GM23338 (cell line): ENCODE measurements at regions not wholly inside any gene's neighbourhood (a gene's known extent, or its start where the extent isn't known, plus 50 kb on each side); places are given as distances from the start of the nearest gene placed in this dataset.

Experiments
- ATAC-seq: fragments of 200-7000 bp; cut with Tn5 transposase; 3 replicates; pipeline ENCODE4 v1.9.1; 2020
- DNase-seq: peaks from one replicate; pipeline ENCODE4 v3.0.0-alpha.2; 2015; ENCODE audit warnings: low spot score
- H2AFZ ChIP-seq: fragments of 200-600 bp; sonication (generic); 2 replicates; pipeline ENCODE4 v1.8.0; 2016; ENCODE audit warnings: antibody characterized with exemption, mild to moderate bottlenecking, moderate library complexity
- H3F3A ChIP-seq: fragments of 200-600 bp; sonication (generic); replicated peaks from 2 replicates; pipeline ENCODE4 v1.8.0; 2017; ENCODE audit warnings: antibody characterized with exemption, mixed run types, low read depth
- H3K27ac ChIP-seq: fragments of 200-600 bp; sonication (generic); 2 replicates; pipeline ENCODE4 v1.6.1; 2016; ENCODE audit warnings: low read depth
- H3K27me3 ChIP-seq: fragments of 200-600 bp; sonication (generic); 2 replicates; pipeline ENCODE4 v1.8.0; 2016; ENCODE audit warnings: mild to moderate bottlenecking, mixed run types, moderate library complexity; ENCODE audit not compliant: insufficient read depth
- H3K36me3 ChIP-seq: fragments of 200-600 bp; sonication (generic); 2 replicates; pipeline ENCODE4 v1.8.0; 2016; ENCODE audit warnings: mild to moderate bottlenecking; ENCODE audit not compliant: insufficient read depth
- H3K4me1 ChIP-seq: fragments of 200-600 bp; sonication (generic); 2 replicates; pipeline ENCODE4 v1.8.0; 2016; ENCODE audit warnings: mild to moderate bottlenecking, moderate library complexity; ENCODE audit not compliant: insufficient read depth
- H3K4me2 ChIP-seq: fragments of 200-600 bp; sonication (generic); 2 replicates; pipeline ENCODE4 v1.7.1; 2017; ENCODE audit warnings: mixed run types
- H3K4me3 ChIP-seq: fragments of 200-600 bp; sonication (generic); 2 replicates; pipeline ENCODE4 v1.6.1; 2016; ENCODE audit warnings: mixed run types
- H3K79me2 ChIP-seq: fragments of 200-600 bp; sonication (generic); replicated peaks from 2 replicates; pipeline ENCODE4 v1.8.0; 2017; ENCODE audit warnings: mild to moderate bottlenecking; ENCODE audit not compliant: insufficient read depth
- H3K9me2 ChIP-seq: fragments of 200-600 bp; sonication (generic); 2 replicates; pipeline ENCODE4 v1.8.0; 2017; ENCODE audit not compliant: insufficient read depth
- H4K20me1 ChIP-seq: fragments of 200-600 bp; sonication (generic); replicated peaks from 2 replicates; pipeline ENCODE4 v1.8.0; 2017; ENCODE audit warnings: mild to moderate bottlenecking; ENCODE audit not compliant: insufficient read depth
- H3K27ac Mint-ChIP-seq: 2 replicates; pipeline ENCODE4 v1.8.0; 2020; ENCODE audit warnings: inconsistent platforms, mild to moderate bottlenecking, moderate library complexity, mixed read lengths
- H3K27me3 Mint-ChIP-seq: 3 replicates; pipeline ENCODE4 v1.8.0; 2022; ENCODE audit warnings: low read depth, mild to moderate bottlenecking, moderate library complexity, mixed read lengths, inconsistent platforms; ENCODE audit not compliant: insufficient read depth, poor library complexity
- H3K36me3 Mint-ChIP-seq: 3 replicates; pipeline ENCODE4 v1.8.0; 2021; ENCODE audit warnings: low read depth, mild to moderate bottlenecking, inconsistent platforms, moderate library complexity, mixed read lengths
- H3K4me1 Mint-ChIP-seq: 3 replicates; pipeline ENCODE4 v1.8.0; 2020; ENCODE audit warnings: mild to moderate bottlenecking, inconsistent platforms, mixed read lengths
- H3K4me3 Mint-ChIP-seq: 3 replicates; pipeline ENCODE4 v1.8.0; 2021; ENCODE audit warnings: moderate library complexity, mild to moderate bottlenecking, inconsistent platforms, mixed read lengths
- H3K9me3 Mint-ChIP-seq: 3 replicates; pipeline ENCODE4 v1.8.0; 2020; ENCODE audit warnings: moderate library complexity, mild to moderate bottlenecking, inconsistent platforms, mixed read lengths
- CREB1 ChIP-seq: fragments of 250-450 bp; sonication (Bioruptor Pico); IDR thresholded peaks from 2 replicates; pipeline ENCODE4 v1.5.0; 2020; ENCODE audit warnings: low read depth, mild to moderate bottlenecking, moderate library complexity
- CTCF ChIP-seq, 2 experiments: fragments of 200-600 bp in 1 of 2; sonication (generic) in 1 of 2; conservative IDR thresholded peaks; 2 replicates each; pipeline versions ENCODE4 v1.5.1 to v1.6.1; 2016 to 2017; ENCODE audit warnings: antibody characterized with exemption in 2 of 2, low read depth in 2 of 2, mild to moderate bottlenecking in 2 of 2, moderate library complexity in 1 of 2
- EZH2 ChIP-seq: fragments of 200-600 bp; sonication (generic); IDR thresholded peaks from one replicate; pipeline ENCODE4 v1.8.0; 2017; ENCODE audit warnings: antibody characterized with exemption, mild to moderate bottlenecking, low read depth; ENCODE audit not compliant: unreplicated experiment
- NANOG ChIP-seq: IDR thresholded peaks from 2 replicates; pipeline ENCODE4 v1.6.1; 2016; ENCODE audit warnings: antibody characterized with exemption, borderline replicate concordance
- POLR2AphosphoS5 ChIP-seq: IDR thresholded peaks from 2 replicates; pipeline ENCODE4 v1.6.1; 2016; ENCODE audit warnings: antibody characterized with exemption, low read depth
- STAT1 ChIP-seq: IDR thresholded peaks from one replicate; pipeline ENCODE4 v1.6.1; 2016; ENCODE audit warnings: antibody characterized with exemption; ENCODE audit not compliant: unreplicated experiment
- ZNF462 ChIP-seq: fragments of 250-450 bp; sonication (Bioruptor Pico); IDR thresholded peaks from 2 replicates; pipeline ENCODE4 v1.5.0; 2020; ENCODE audit warnings: mild to moderate bottlenecking, moderate library complexity
- TF ChIP-seq, protein P1 (sequence below): IDR thresholded peaks from 2 replicates; pipeline ENCODE4 v1.6.1; 2016; ENCODE audit warnings: antibody characterized with exemption

DNA sequence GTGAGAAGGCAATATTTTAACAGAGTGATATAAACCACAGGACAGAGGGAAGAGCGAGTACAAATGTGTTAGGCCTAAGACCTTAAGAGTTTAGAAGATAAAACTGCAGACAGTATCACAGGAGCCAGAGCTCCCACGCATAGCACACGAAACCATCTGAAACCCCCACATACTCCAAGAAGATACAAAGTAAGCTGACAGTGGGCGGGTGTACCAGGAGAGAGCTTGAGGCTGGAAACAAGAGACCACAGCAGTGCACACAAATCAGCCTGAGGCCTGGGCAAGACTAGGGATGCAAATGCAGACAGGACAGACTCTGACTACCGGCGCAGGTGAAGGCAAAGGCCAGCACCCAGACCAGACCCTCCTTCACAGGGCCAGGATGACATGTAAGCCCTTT is 54.1 kb upstream of the ARHGAP24 start (continued):
- TF ChIP-seq ZNF462: no peak
- TF ChIP-seq, protein P1, sequence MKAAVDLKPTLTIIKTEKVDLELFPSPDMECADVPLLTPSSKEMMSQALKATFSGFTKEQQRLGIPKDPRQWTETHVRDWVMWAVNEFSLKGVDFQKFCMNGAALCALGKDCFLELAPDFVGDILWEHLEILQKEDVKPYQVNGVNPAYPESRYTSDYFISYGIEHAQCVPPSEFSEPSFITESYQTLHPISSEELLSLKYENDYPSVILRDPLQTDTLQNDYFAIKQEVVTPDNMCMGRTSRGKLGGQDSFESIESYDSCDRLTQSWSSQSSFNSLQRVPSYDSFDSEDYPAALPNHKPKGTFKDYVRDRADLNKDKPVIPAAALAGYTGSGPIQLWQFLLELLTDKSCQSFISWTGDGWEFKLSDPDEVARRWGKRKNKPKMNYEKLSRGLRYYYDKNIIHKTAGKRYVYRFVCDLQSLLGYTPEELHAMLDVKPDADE: no peak
- no peak for TF ChIP-seq CREB1 (CRISPR knock-in tag)
- no peak for TF ChIP-seq STAT1

DNA sequence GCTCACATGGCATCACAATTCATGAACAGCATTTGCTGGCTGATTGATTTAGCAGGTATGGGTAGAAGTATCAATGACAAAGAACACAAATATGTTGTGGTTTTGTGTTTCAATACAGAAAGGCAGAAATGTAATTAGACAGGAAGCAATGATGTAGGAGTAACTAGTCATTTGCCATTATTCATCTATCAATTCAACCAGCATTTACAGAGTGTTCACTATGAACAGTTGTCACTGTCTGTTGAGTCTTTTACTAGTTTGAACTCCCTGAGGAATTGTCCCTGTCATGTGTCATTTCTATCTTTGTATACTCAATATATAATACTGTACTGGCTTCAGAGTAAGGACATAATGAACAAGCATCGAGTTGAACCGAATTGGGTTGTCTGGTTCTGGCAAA is 51.5 kb upstream of the ARHGAP24 start:
- H2AFZ ChIP-seq: no peak overlapping the region
- H3K9me2 ChIP-seq: no peaks in the 10 kb centered on the region; the same call in 1 of the 2 replicates
- no peak overlapping the region for H3K27ac ChIP-seq
- no peaks in the 10 kb centered on the region for H3K9me3 Mint-ChIP-seq
- no peaks in the 10 kb centered on the region for H4K20me1 ChIP-seq
- no peaks in the 10 kb centered on the region for H3K27me3 ChIP-seq
- no peak overlapping the region for H3K27ac Mint-ChIP-seq
- H3K4me3 Mint-ChIP-seq: no peak overlapping the region
- no peaks in the 10 kb centered on the region for H3F3A ChIP-seq
- H3K4me1 ChIP-seq: 0 out of 2 replicates have a peak, but pooled peaks cover 8% of the 10 kb centered on the region
- H3K4me2 ChIP-seq: no peak overlapping the region
- DNase-seq (no peak), ATAC-seq (no peak)
- H3K36me3 ChIP-seq: no peaks in the 10 kb centered on the region
- H3K79me2 ChIP-seq: no peaks in the 10 kb centered on the region
- peaks cover 5% of the 10 kb centered on the region for H3K27me3 Mint-ChIP-seq
- peaks cover 8% of the 10 kb centered on the region; the same call in 2 of the 3 replicates for H3K4me1 Mint-ChIP-seq
- H3K36me3 Mint-ChIP-seq: no peaks in the 10 kb centered on the region
- no peak overlapping the region for H3K4me3 ChIP-seq
- TF ChIP-seq EZH2: no peak
- no peak for TF ChIP-seq CTCF (conservative IDR thresholded peaks at IDR 0.05; ENCODE audit: low read depth in 2 of 2)
- TF ChIP-seq POLR2AphosphoS5: no peak
- TF ChIP-seq CREB1 (CRISPR knock-in tag): no peak
- TF ChIP-seq NANOG: no peak
- TF ChIP-seq STAT1: no peak
